ENCODE measurements at regions not wholly inside any gene's neighbourhood (a gene's known extent, or its start where the extent isn't known, plus 50 kb on each side); places are given as distances from the start of the nearest gene placed in this dataset.

DNA sequence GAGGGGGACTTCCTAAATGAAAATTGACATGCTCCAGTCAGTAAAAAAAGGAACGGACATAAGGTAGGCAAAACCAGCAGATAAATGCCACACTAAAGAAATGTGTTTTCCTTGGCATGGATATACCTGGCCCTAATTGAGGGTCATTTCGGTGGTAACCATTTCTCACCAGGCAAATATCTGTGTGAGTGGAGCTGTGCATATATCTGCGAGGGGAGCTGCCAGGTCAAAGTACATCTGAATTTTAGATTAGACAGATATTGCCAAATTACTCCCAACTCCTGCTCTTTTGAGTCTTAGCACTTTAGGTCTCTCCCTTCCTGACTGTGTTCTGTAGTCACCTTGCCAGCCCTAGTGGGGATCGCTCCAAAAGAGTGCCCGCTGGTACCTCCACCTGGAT is 204.2 kb downstream of the SH3BP4 start:
- H3K79me2 ChIP-seq (ENCODE audit: control insufficient read depth, insufficient read depth, low read length, poor library complexity): no peaks in the 10 kb centered on the region
- no peak overlapping the region for H3K4ac ChIP-seq (ENCODE audit: low read depth, low read length)
- DNase-seq: no peak
- H2BK12ac ChIP-seq (ENCODE audit: low read length): no peak overlapping the region
- no peak overlapping the region for H3K9ac ChIP-seq (ENCODE audit: low read length)
- no peak overlapping the region for H3K18ac ChIP-seq (ENCODE audit: low read length)
- no peak overlapping the region for H3K23ac ChIP-seq (ENCODE audit: low read length)
- no peak overlapping the region for H3K27ac ChIP-seq (ENCODE audit: low read depth, low read length)
- H3K27me3 ChIP-seq (ENCODE audit: insufficient read depth, low read length): no peaks in the 10 kb centered on the region
- H2AK5ac ChIP-seq (ENCODE audit: low read length): no peak overlapping the region
- no peak overlapping the region for H4K12ac ChIP-seq (ENCODE audit: low read depth, low read length)
- no peak overlapping the region for H2BK120ac ChIP-seq (ENCODE audit: insufficient read depth, low read length, poor library complexity)
- H4K91ac ChIP-seq (ENCODE audit: low read depth, low read length): no peak overlapping the region
- H3K4me3 ChIP-seq (ENCODE audit: low read depth, low read length): no peak overlapping the region
- H3K14ac ChIP-seq (ENCODE audit: low read length): no peak overlapping the region
- no peaks in the 10 kb centered on the region for H3K36me3 ChIP-seq (ENCODE audit: control insufficient read depth in 1 of 2, insufficient read depth in 2 of 2, low read length in 2 of 2)
- no peak overlapping the region for H2AFZ ChIP-seq (ENCODE audit: insufficient read depth, low read length, poor library complexity)
- H3K4me2 ChIP-seq (ENCODE audit: low read length): no peak overlapping the region
- H4K8ac ChIP-seq (ENCODE audit: low read depth, low read length): no peak overlapping the region
- peaks cover under 1% of the 10 kb centered on the region for H3K9me3 ChIP-seq (ENCODE audit: insufficient read depth, low read depth, low read length)
- no CpG with 5 or more reads among the region's 5 CpGs for WGBS (ENCODE audit: extremely low coverage, insufficient coverage, insufficient read length)
- no peaks in the 10 kb centered on the region for H3K4me1 ChIP-seq (ENCODE audit: control insufficient read depth in 1 of 2, insufficient read depth in 2 of 2, low read length in 2 of 2)
- no peaks in the 10 kb centered on the region for H3K79me1 ChIP-seq (ENCODE audit: low read length)
- H2BK5ac ChIP-seq (ENCODE audit: low read depth, low read length, poor library complexity): no peak overlapping the region

DNA sequence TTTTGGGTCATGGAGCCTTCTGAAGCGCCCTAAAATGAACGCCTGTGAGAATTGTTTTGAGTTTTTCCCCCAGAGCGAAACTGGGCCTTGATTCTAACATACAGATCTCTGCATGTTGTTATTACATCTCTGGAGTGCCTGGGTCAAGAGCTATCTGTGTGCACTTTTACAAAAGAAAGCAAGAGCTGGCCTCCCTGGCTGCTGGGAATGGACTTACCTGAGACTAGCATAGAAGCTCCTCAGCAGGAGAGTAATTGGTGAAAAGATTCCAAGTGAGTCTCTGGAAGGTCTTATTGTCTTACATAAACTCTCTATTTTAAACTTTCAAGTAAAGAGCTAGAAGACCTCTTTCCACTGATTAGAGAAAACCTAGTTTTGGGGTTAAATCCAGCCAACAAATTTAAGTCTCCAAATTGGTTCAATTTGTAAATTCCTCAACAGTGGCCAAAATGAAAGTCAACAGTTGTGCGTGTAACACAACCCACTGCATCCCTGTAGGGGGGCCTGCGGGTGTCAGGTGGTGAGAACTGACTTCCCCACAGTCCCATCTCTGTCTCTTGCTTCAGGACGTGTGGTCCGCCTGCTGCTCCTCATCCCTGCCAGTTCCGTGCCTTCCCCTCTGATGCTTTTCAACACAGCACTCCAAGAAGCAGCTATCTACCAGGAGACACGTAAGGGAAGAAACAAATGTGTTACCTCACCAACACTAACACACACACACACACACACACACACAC is 206.1 kb downstream of the SH3BP4 start:
- Histone ChIP-seq H3K36me3 (ENCODE audit: control insufficient read depth in 1 of 2, insufficient read depth in 2 of 2, low read length in 2 of 2) (no peaks in the 10 kb centered on the region), H3K23ac (ENCODE audit: low read length) (no peak overlapping the region), H3K9me3 (ENCODE audit: insufficient read depth, low read depth, low read length) (peaks cover 3% of the 10 kb centered on the region), H4K12ac (ENCODE audit: low read depth, low read length) (no peak overlapping the region), H3K4me2 (ENCODE audit: low read length) (no peak overlapping the region), H3K27ac (ENCODE audit: low read depth, low read length) (no peak overlapping the region), H3K4ac (ENCODE audit: low read depth, low read length) (no peak overlapping the region), H3K9ac (ENCODE audit: low read length) (no peak overlapping the region), H3K79me1 (ENCODE audit: low read length) (no peaks in the 10 kb centered on the region), H3K18ac (ENCODE audit: low read length) (no peak overlapping the region), H3K4me3 (ENCODE audit: low read depth, low read length) (no peak overlapping the region), H3K4me1 (ENCODE audit: control insufficient read depth in 1 of 2, insufficient read depth in 2 of 2, low read length in 2 of 2) (no peaks in the 10 kb centered on the region), H3K14ac (ENCODE audit: low read length) (no peak overlapping the region), H2BK120ac (ENCODE audit: insufficient read depth, low read length, poor library complexity) (no peak overlapping the region), H3K79me2 (ENCODE audit: control insufficient read depth, insufficient read depth, low read length, poor library complexity) (no peaks in the 10 kb centered on the region), H2AFZ (ENCODE audit: insufficient read depth, low read length, poor library complexity) (no peak overlapping the region), H3K27me3 (ENCODE audit: insufficient read depth, low read length) (no peaks in the 10 kb centered on the region), H4K91ac (ENCODE audit: low read depth, low read length) (no peak overlapping the region), H2BK5ac (ENCODE audit: low read depth, low read length, poor library complexity) (no peak overlapping the region), H2AK5ac (ENCODE audit: low read length) (no peak overlapping the region), H4K8ac (ENCODE audit: low read depth, low read length) (no peak overlapping the region), H2BK12ac (ENCODE audit: low read length) (no peak overlapping the region)
- no CpG with 5 or more reads among the region's 9 CpGs for WGBS (ENCODE audit: extremely low coverage, insufficient coverage, insufficient read length)
- DNase-seq: no peak

DNA sequence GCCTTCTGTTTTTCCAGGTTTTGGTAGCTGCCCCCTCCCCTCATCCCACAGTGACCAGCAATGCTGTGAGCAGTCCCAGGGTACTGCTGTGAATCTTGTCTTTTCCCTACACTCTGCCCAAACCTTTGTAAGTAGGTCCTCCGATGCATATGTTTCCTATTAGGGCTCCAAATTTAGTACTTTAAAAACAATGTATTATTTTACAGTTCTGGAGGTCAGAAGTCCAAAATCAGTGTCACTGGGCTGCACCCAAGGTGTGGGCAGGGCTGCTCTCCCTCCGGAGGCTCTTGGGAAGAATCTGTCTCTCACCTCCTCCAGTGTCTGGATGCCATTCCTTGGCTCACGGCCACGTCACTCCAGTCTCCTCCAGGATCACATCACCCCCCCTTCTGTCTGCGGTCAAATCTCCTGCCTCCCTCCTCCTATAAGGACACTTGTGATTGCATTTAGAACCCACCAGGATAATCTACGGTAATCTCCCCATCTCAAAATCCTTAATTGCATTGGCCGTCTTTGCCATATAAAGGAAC is 208.5 kb downstream of the SH3BP4 start:
- Histone ChIP-seq H3K36me3 (ENCODE audit: control insufficient read depth in 1 of 2, insufficient read depth in 2 of 2, low read length in 2 of 2) (no peaks in the 10 kb centered on the region), H3K4me2 (ENCODE audit: low read length) (no peak overlapping the region), H3K79me1 (ENCODE audit: low read length) (no peaks in the 10 kb centered on the region), H2BK5ac (ENCODE audit: low read depth, low read length, poor library complexity) (no peak overlapping the region), H2AFZ (ENCODE audit: insufficient read depth, low read length, poor library complexity) (no peak overlapping the region), H3K4me1 (ENCODE audit: control insufficient read depth in 1 of 2, insufficient read depth in 2 of 2, low read length in 2 of 2) (no peaks in the 10 kb centered on the region), H3K79me2 (ENCODE audit: control insufficient read depth, insufficient read depth, low read length, poor library complexity) (no peaks in the 10 kb centered on the region), H3K9me3 (ENCODE audit: insufficient read depth, low read depth, low read length) (peaks cover 5% of the 10 kb centered on the region), H4K12ac (ENCODE audit: low read depth, low read length) (no peak overlapping the region), H3K18ac (ENCODE audit: low read length) (no peak overlapping the region), H2BK12ac (ENCODE audit: low read length) (no peak overlapping the region), H3K27ac (ENCODE audit: low read depth, low read length) (no peak overlapping the region), H3K9ac (ENCODE audit: low read length) (no peak overlapping the region), H4K91ac (ENCODE audit: low read depth, low read length) (no peak overlapping the region), H2AK5ac (ENCODE audit: low read length) (no peak overlapping the region), H4K8ac (ENCODE audit: low read depth, low read length) (no peak overlapping the region), H3K14ac (ENCODE audit: low read length) (no peak overlapping the region), H3K23ac (ENCODE audit: low read length) (no peak overlapping the region), H3K27me3 (ENCODE audit: insufficient read depth, low read length) (no peaks in the 10 kb centered on the region), H2BK120ac (ENCODE audit: insufficient read depth, low read length, poor library complexity) (no peak overlapping the region), H3K4me3 (ENCODE audit: low read depth, low read length) (no peak overlapping the region), H3K4ac (ENCODE audit: low read depth, low read length) (no peak overlapping the region)
- DNase-seq: no peak
- WGBS (ENCODE audit: extremely low coverage, insufficient coverage, insufficient read length): no CpG with 5 or more reads among the region's 7 CpGs

DNA sequence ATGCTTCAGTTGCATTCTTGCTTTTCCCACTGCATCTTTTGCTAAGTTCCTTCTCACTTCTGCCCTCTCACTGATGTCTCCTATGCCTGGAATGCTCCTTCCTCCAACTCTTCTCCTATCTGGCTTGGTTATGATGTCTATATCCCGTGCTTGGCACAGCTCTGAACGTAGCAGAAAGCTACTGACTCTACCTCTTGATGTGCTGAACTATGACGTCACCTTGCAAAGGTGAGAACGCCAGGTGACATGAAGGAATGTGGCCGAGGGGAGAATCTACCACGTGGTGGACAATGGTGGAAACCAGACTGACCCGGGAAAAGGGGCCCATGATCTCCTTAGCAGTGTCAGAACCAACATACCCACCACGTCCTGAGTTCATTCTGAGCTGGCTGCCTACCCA is 209.7 kb downstream of the SH3BP4 start:
- Histone ChIP-seq H3K14ac (ENCODE audit: low read length) (no peak overlapping the region), H3K79me2 (ENCODE audit: control insufficient read depth, insufficient read depth, low read length, poor library complexity) (no peaks in the 10 kb centered on the region), H4K91ac (ENCODE audit: low read depth, low read length) (no peak overlapping the region), H3K27ac (ENCODE audit: low read depth, low read length) (no peak overlapping the region), H3K23ac (ENCODE audit: low read length) (no peak overlapping the region), H3K36me3 (ENCODE audit: control insufficient read depth in 1 of 2, insufficient read depth in 2 of 2, low read length in 2 of 2) (no peaks in the 10 kb centered on the region), H3K4ac (ENCODE audit: low read depth, low read length) (no peak overlapping the region), H3K18ac (ENCODE audit: low read length) (no peak overlapping the region), H2AK5ac (ENCODE audit: low read length) (no peak overlapping the region), H4K8ac (ENCODE audit: low read depth, low read length) (no peak overlapping the region), H3K79me1 (ENCODE audit: low read length) (no peaks in the 10 kb centered on the region), H3K4me2 (ENCODE audit: low read length) (no peak overlapping the region), H3K4me1 (ENCODE audit: control insufficient read depth in 1 of 2, insufficient read depth in 2 of 2, low read length in 2 of 2) (no peaks in the 10 kb centered on the region), H2BK5ac (ENCODE audit: low read depth, low read length, poor library complexity) (no peak overlapping the region), H2BK120ac (ENCODE audit: insufficient read depth, low read length, poor library complexity) (no peak overlapping the region), H3K4me3 (ENCODE audit: low read depth, low read length) (no peak overlapping the region), H3K27me3 (ENCODE audit: insufficient read depth, low read length) (no peaks in the 10 kb centered on the region), H4K12ac (ENCODE audit: low read depth, low read length) (no peak overlapping the region), H2AFZ (ENCODE audit: insufficient read depth, low read length, poor library complexity) (no peak overlapping the region), H3K9ac (ENCODE audit: low read length) (no peak overlapping the region), H3K9me3 (ENCODE audit: insufficient read depth, low read depth, low read length) (peaks cover 5% of the 10 kb centered on the region), H2BK12ac (ENCODE audit: low read length) (no peak overlapping the region)
- no peak for DNase-seq
- no CpG with 5 or more reads among the region's 8 CpGs for WGBS (ENCODE audit: extremely low coverage, insufficient coverage, insufficient read length)

Data from trophoblast cell (in vitro differentiated cells and primary cell).